SK-N-SH (cell line): ENCODE measurements at regions not wholly inside any gene's neighbourhood (a gene's known extent, or its start where the extent isn't known, plus 50 kb on each side); places are given as distances from the start of the nearest gene placed in this dataset.

Experiments
- CTCF ChIA-PET: fragments of 300-600, 350-600 bp; formaldehyde crosslinking; extraction: SDS; loops from one replicate; lab custom pipeline; 2021; lab: Yijun Ruan, JAX
- POLR2A ChIA-PET: fragments of 350-600 bp; sonication (Branson Sonifier 250); formaldehyde crosslinking; extraction: SDS; loops from one replicate; lab custom pipeline; 2020; ENCODE audit warnings: antibody characterized with exemption, inconsistent platforms; lab: Yijun Ruan, JAX
- DNase-seq: peaks from one replicate; pipeline ENCODE4 v3.0.0; 2012
- H2AFZ ChIP-seq: fragments of 200-600 bp; sonication (generic); 2 replicates; pipeline ENCODE4 v1.8.1; 2016; ENCODE audit warnings: antibody characterized with exemption, mild to moderate bottlenecking, low read depth
- H3F3A ChIP-seq: fragments of 200-600 bp; sonication (generic); replicated peaks from 2 replicates; pipeline ENCODE3; 2016; ENCODE audit warnings: antibody characterized with exemption, mild to moderate bottlenecking; ENCODE audit not compliant: insufficient read depth
- H3K27ac ChIP-seq, 2 experiments: fragments of 200-500 bp in 1 of 2; fragments of 200-600 bp in 1 of 2; sonication (Bioruptor generic) in 1 of 2; sonication (generic), shearing (Covaris generic) in 1 of 2; 2 replicates each; pipeline versions ENCODE4 v1.5.1 to v1.6.1; 2014 to 2016; ENCODE audit warnings: low read depth in 2 of 2, inconsistent platforms in 1 of 2, low read length in 1 of 2, mild to moderate bottlenecking in 1 of 2, mixed read lengths in 1 of 2
- H3K27me3 ChIP-seq: fragments of 200-600 bp; sonication (generic), shearing (Covaris generic); 2 replicates; pipeline ENCODE4 v1.6.1; 2016; ENCODE audit warnings: mixed run types; ENCODE audit not compliant: insufficient read depth
- H3K36me3 ChIP-seq, 2 experiments: fragments of 200-500 bp in 1 of 2; fragments of 200-600 bp in 1 of 2; sonication (Bioruptor generic) in 1 of 2; sonication (generic) in 1 of 2; replicated peaks in 1 of 2; 2 replicates each; pipeline versions ENCODE3 to v1.5.1; 2014 to 2016; ENCODE audit warnings: low read length in 1 of 2, mild to moderate bottlenecking in 1 of 2; ENCODE audit not compliant: insufficient read depth in 2 of 2, control insufficient read depth in 1 of 2
- H3K4me1 ChIP-seq, 2 experiments: fragments of 200-500 bp in 1 of 2; fragments of 200-600 bp in 1 of 2; sonication (Bioruptor generic) in 1 of 2; sonication (generic), shearing (Covaris generic) in 1 of 2; 2 replicates each; pipeline versions ENCODE4 v1.5.1 to v1.6.1; 2014 to 2016; ENCODE audit warnings: low read depth in 1 of 2, low read length in 1 of 2, mixed run types in 1 of 2; ENCODE audit not compliant: insufficient read depth in 2 of 2, control insufficient read depth in 1 of 2
- H3K4me2 ChIP-seq: fragments of 200-600 bp; sonication (generic), shearing (Covaris generic); 2 replicates; pipeline ENCODE4 v1.6.1; 2017; ENCODE audit warnings: mixed run types
- H3K4me3 ChIP-seq, 2 experiments: fragments of 200-500 bp in 1 of 2; fragments of 200-600 bp in 1 of 2; sonication (Bioruptor generic) in 1 of 2; sonication (generic), shearing (Covaris generic) in 1 of 2; 2 replicates each; pipeline versions ENCODE4 v1.5.1 to v1.8.1; 2014 to 2016; ENCODE audit warnings: low read depth in 2 of 2, inconsistent platforms in 1 of 2, low read length in 1 of 2, mild to moderate bottlenecking in 1 of 2, mixed read lengths in 1 of 2, moderate library complexity in 1 of 2
- H3K79me2 ChIP-seq: fragments of 200-600 bp; sonication (generic); 2 replicates; pipeline ENCODE4 v1.8.1; 2017; ENCODE audit warnings: mild to moderate bottlenecking; ENCODE audit not compliant: insufficient read depth
- H3K9ac ChIP-seq: fragments of 200-600 bp; sonication (generic); 2 replicates; pipeline ENCODE4 v1.6.1; 2017; ENCODE audit warnings: mixed run types
- H3K9me2 ChIP-seq: fragments of 200-600 bp; sonication (generic); 2 replicates; pipeline ENCODE4 v1.6.1; 2017; ENCODE audit warnings: mixed run types
- H3K9me3 ChIP-seq: fragments of 200-600 bp; sonication (generic); 2 replicates; pipeline ENCODE4 v1.6.1; 2017; ENCODE audit warnings: mixed run types, mild to moderate bottlenecking, moderate library complexity
- H4K20me1 ChIP-seq: fragments of 200-600 bp; sonication (generic); 2 replicates; pipeline ENCODE4 v1.6.1; 2017; ENCODE audit warnings: mild to moderate bottlenecking, mixed run types; ENCODE audit not compliant: insufficient read depth
- CHD2 ChIP-seq: fragments of 150-350 bp; IDR thresholded peaks from 2 replicates; pipeline ENCODE4 v1.6.1; 2018; ENCODE audit warnings: low read length; ENCODE audit not compliant: partially characterized antibody
- FOSL2 ChIP-seq: IDR thresholded peaks from 2 replicates; pipeline ENCODE4 v1.4.0; 2012; ENCODE audit warnings: low read depth, mild to moderate bottlenecking, moderate library complexity, borderline replicate concordance
- FOXM1 ChIP-seq: IDR thresholded peaks from 2 replicates; pipeline ENCODE4 v1.4.0; 2012; ENCODE audit warnings: low read depth, mild to moderate bottlenecking
- GABPA ChIP-seq: IDR thresholded peaks from 2 replicates; pipeline ENCODE4 v1.4.0; 2012; ENCODE audit warnings: low read depth, mild to moderate bottlenecking
- GATA2 ChIP-seq: sonication (generic); formaldehyde crosslinking; IDR thresholded peaks from 2 replicates; pipeline ENCODE4 v1.5.0; 2020; ENCODE audit warnings: mild to moderate bottlenecking, missing genetic modification reagents
- JUND ChIP-seq: IDR thresholded peaks from 2 replicates; pipeline ENCODE4 v1.4.0; 2012
- MEF2A ChIP-seq: IDR thresholded peaks from 2 replicates; pipeline ENCODE4 v1.4.0; 2012; ENCODE audit warnings: low read depth, borderline replicate concordance
- NRF1 ChIP-seq: IDR thresholded peaks from 2 replicates; pipeline ENCODE4 v1.6.1; 2012; ENCODE audit warnings: low read depth, mild to moderate bottlenecking, low read length
- SMC3 ChIP-seq: IDR thresholded peaks from 2 replicates; pipeline ENCODE4 v1.6.1; 2012; ENCODE audit warnings: low read depth, low read length, improper control_type of control experiment
- TCF12 ChIP-seq: IDR thresholded peaks from 2 replicates; pipeline ENCODE4 v1.4.0; 2012
- whole genome bisulfite sequencing: methylation state at CpG from one replicate; pipeline ENCODE4 v1.1.6; 2017; ENCODE audit warnings: low lambda C conversion rate; 5-methylcytosine and 5-hydroxymethylcytosine counted together
- TF ChIP-seq, protein P1 (sequence below): IDR thresholded peaks from 2 replicates; pipeline ENCODE4 v1.6.1; 2012; ENCODE audit warnings: mild to moderate bottlenecking, low read depth, low read length, moderate library complexity
- TF ChIP-seq, protein P2 (sequence below): IDR thresholded peaks from 2 replicates; pipeline ENCODE4 v1.4.0; 2012; ENCODE audit warnings: low read depth, borderline replicate concordance
- TF ChIP-seq, protein P3 (sequence below): fragments of 200-600 bp; sonication (generic); IDR thresholded peaks from 2 replicates; pipeline ENCODE4 v1.6.1; 2017; ENCODE audit warnings: antibody characterized with exemption, mild to moderate bottlenecking, moderate library complexity

DNA sequence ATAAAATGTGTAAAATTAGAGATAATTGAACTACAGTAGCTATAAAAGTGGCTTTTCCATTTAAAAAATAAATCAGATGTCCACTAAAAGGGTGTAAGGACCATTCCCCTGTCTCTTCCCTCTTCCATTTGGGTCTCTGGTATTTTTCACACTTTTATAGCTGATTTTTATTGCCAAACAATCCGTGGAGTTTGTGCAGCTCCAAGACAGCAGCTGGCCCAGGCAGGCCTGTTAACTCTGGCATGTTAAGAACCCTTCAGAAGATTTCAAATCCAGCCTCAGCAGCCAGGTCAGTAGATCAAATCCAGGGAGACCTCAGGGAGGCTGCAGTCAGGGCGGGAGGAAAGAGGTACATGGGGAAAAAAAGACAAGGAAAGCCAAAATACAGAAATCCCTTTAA lies 827.1 kb upstream of the FANCL start:
- Histone ChIP-seq H4K20me1 (no peaks in the 10 kb centered on the region), H3K27ac (no peak overlapping the region), H3K4me2 (no peak overlapping the region), H3K27me3 (no peaks in the 10 kb centered on the region), H3K79me2 (no peaks in the 10 kb centered on the region), H3K9me3 (no peaks in the 10 kb centered on the region), H3K9ac (no peak overlapping the region), H2AFZ (no peak overlapping the region), H3K4me1 (no peaks in the 10 kb centered on the region), H3K36me3 (no peaks in the 10 kb centered on the region), H3K4me3 (no peak overlapping the region), H3K9me2 (no peaks in the 10 kb centered on the region), H3F3A (no peaks in the 10 kb centered on the region)
- TF ChIP-seq FOXM1, result no peak
- no peak for TF ChIP-seq GATA2 (CRISPR knock-in tag)
- TF ChIP-seq CHD2, result no peak
- TF ChIP-seq TCF12, result no peak
- TF ChIP-seq, protein P1, sequence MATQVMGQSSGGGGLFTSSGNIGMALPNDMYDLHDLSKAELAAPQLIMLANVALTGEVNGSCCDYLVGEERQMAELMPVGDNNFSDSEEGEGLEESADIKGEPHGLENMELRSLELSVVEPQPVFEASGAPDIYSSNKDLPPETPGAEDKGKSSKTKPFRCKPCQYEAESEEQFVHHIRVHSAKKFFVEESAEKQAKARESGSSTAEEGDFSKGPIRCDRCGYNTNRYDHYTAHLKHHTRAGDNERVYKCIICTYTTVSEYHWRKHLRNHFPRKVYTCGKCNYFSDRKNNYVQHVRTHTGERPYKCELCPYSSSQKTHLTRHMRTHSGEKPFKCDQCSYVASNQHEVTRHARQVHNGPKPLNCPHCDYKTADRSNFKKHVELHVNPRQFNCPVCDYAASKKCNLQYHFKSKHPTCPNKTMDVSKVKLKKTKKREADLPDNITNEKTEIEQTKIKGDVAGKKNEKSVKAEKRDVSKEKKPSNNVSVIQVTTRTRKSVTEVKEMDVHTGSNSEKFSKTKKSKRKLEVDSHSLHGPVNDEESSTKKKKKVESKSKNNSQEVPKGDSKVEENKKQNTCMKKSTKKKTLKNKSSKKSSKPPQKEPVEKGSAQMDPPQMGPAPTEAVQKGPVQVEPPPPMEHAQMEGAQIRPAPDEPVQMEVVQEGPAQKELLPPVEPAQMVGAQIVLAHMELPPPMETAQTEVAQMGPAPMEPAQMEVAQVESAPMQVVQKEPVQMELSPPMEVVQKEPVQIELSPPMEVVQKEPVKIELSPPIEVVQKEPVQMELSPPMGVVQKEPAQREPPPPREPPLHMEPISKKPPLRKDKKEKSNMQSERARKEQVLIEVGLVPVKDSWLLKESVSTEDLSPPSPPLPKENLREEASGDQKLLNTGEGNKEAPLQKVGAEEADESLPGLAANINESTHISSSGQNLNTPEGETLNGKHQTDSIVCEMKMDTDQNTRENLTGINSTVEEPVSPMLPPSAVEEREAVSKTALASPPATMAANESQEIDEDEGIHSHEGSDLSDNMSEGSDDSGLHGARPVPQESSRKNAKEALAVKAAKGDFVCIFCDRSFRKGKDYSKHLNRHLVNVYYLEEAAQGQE, result no peak
- TF ChIP-seq SMC3, result no peak
- no peak for TF ChIP-seq GABPA
- no peak for TF ChIP-seq NRF1
- no peak for TF ChIP-seq FOSL2
- TF ChIP-seq, protein P2, sequence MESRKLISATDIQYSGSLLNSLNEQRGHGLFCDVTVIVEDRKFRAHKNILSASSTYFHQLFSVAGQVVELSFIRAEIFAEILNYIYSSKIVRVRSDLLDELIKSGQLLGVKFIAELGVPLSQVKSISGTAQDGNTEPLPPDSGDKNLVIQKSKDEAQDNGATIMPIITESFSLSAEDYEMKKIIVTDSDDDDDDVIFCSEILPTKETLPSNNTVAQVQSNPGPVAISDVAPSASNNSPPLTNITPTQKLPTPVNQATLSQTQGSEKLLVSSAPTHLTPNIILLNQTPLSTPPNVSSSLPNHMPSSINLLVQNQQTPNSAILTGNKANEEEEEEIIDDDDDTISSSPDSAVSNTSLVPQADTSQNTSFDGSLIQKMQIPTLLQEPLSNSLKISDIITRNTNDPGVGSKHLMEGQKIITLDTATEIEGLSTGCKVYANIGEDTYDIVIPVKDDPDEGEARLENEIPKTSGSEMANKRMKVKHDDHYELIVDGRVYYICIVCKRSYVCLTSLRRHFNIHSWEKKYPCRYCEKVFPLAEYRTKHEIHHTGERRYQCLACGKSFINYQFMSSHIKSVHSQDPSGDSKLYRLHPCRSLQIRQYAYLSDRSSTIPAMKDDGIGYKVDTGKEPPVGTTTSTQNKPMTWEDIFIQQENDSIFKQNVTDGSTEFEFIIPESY, result no peak
- TF ChIP-seq MEF2A, result no peak
- CTCF ChIA-PET, result interaction anchor here (0.6 to 1.3 kb wide), 2 partner anchors 43 to 958 kb away, joined by 3 to 6 read pairs; no protein-coding TSS in a partner anchor
- no peak for DNase-seq
- POLR2A ChIA-PET, result no interaction called here
- WGBS, result 2% methylated on average over 2 of the region's 2 CpGs

DNA sequence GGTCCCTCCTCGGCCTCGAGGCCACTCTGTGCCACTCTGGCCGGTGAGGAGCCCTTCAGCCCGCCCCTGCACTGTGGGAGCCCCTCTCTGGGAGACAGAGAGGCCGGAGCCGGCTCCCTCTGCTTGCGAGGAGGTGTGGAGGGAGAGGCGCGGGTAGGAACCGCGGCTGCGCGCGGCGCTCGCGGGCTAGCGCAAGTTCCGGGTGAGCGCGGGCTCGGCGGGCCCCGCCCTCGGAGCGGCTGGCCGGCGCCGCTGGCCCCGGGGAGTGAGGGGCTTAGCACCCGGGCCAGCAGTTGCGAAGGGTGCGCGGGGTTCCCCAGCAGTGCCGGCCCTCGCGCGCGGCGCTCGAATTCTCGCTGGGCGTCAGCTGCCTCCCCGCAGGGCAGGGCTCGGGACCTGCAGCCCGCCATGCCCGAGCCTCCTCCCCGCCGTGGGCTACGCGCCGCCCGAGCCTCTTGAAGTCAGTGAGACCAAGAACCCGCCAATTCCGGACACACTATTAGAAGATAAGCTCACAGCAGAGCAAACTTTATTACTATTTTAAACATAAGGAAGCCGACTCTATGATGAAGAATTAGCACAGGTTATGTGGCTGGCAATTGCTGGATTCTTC lies 825.8 kb upstream of the FANCL start:
- WGBS, result 42% methylated on average over 14 of the region's 56 CpGs

More for the DNA sequence above, 825.8 kb upstream of the FANCL start:
- no peak overlapping the region for H3K27ac ChIP-seq
- no peak for DNase-seq
- H3K36me3 ChIP-seq, result no peaks in the 10 kb centered on the region
- no peak overlapping the region for H3K9ac ChIP-seq
- H4K20me1 ChIP-seq, result no peaks in the 10 kb centered on the region
- H3K27me3 ChIP-seq, result no peaks in the 10 kb centered on the region
- no peaks in the 10 kb centered on the region for H3K9me2 ChIP-seq
- POLR2A ChIA-PET, result no interaction called here
- no peak overlapping the region for H3K4me2 ChIP-seq
- H3F3A ChIP-seq, result no peaks in the 10 kb centered on the region
- no peaks in the 10 kb centered on the region for H3K4me1 ChIP-seq
- H2AFZ ChIP-seq, result no peak overlapping the region
- no peaks in the 10 kb centered on the region for H3K79me2 ChIP-seq
- no peaks in the 10 kb centered on the region for H3K9me3 ChIP-seq
- no peak overlapping the region for H3K4me3 ChIP-seq
- no peak for TF ChIP-seq JUND
- no peak for TF ChIP-seq GABPA
- TF ChIP-seq, protein P3, sequence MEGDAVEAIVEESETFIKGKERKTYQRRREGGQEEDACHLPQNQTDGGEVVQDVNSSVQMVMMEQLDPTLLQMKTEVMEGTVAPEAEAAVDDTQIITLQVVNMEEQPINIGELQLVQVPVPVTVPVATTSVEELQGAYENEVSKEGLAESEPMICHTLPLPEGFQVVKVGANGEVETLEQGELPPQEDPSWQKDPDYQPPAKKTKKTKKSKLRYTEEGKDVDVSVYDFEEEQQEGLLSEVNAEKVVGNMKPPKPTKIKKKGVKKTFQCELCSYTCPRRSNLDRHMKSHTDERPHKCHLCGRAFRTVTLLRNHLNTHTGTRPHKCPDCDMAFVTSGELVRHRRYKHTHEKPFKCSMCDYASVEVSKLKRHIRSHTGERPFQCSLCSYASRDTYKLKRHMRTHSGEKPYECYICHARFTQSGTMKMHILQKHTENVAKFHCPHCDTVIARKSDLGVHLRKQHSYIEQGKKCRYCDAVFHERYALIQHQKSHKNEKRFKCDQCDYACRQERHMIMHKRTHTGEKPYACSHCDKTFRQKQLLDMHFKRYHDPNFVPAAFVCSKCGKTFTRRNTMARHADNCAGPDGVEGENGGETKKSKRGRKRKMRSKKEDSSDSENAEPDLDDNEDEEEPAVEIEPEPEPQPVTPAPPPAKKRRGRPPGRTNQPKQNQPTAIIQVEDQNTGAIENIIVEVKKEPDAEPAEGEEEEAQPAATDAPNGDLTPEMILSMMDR, result no peak
- TF ChIP-seq TCF12, result no peak
- no peak for TF ChIP-seq SMC3
- CTCF ChIA-PET, result no interaction called here
